Keratinocyte (primary cell): ENCODE measurements at regions not wholly inside any gene's neighbourhood (a gene's known extent, or its start where the extent isn't known, plus 50 kb on each side); places are given as distances from the start of the nearest gene placed in this dataset.

ENCODE experiments used
- DNase-seq: peaks from one replicate; pipeline ENCODE4 v3.0.0-alpha.2; 2011; ENCODE audit warnings: low read depth, missing footprints, low spot score
- FAIRE-seq: peaks from 2 replicates; lab custom pipeline; 2011; peaks lifted over from hg19 to GRCh38; lab: Jason Lieb, UNC
- H2AFZ ChIP-seq: 2 replicates; pipeline ENCODE4 v1.6.0; 2012; ENCODE audit warnings: low read length, control low read depth, inconsistent platforms; ENCODE audit not compliant: control insufficient read depth
- H3K27ac ChIP-seq: 2 replicates; pipeline ENCODE4 v1.5.1; 2011; ENCODE audit warnings: low read length; ENCODE audit not compliant: control insufficient read depth, insufficient read depth
- H3K27me3 ChIP-seq: 3 replicates; pipeline ENCODE4 v1.6.0; 2011; ENCODE audit warnings: low read length; ENCODE audit not compliant: control insufficient read depth, insufficient read depth; ENCODE audit errors: extremely low read depth
- H3K36me3 ChIP-seq, 2 experiments: 2 replicates in 1 of 2; 3 replicates in 1 of 2; pipeline ENCODE4 v1.5.1; 2011; ENCODE audit warnings: low read length in 2 of 2, mild to moderate bottlenecking in 1 of 2; ENCODE audit not compliant: control insufficient read depth in 2 of 2, insufficient read depth in 2 of 2; ENCODE audit errors: extremely low read depth in 1 of 2
- H3K4me1 ChIP-seq: 3 replicates; pipeline ENCODE4 v1.5.1; 2011; ENCODE audit warnings: low read length; ENCODE audit not compliant: control insufficient read depth, insufficient read depth; ENCODE audit errors: extremely low read depth
- H3K4me2 ChIP-seq: 3 replicates; pipeline ENCODE4 v1.6.0; 2011; ENCODE audit warnings: low read depth, low read length; ENCODE audit not compliant: control insufficient read depth, insufficient read depth; ENCODE audit errors: extremely low read depth
- H3K4me3 ChIP-seq, 3 experiments: fragments of 200-600 bp in 1 of 3; sonication (generic) in 1 of 3; 2 replicates in 2 of 3; 3 replicates in 1 of 3; pipeline ENCODE4 v1.5.1; 2011 to 2016; ENCODE audit warnings: low read length in 3 of 3, mild to moderate bottlenecking in 3 of 3, control low read depth in 2 of 3, inconsistent platforms in 1 of 3, low read depth in 1 of 3, mixed read lengths in 1 of 3, mixed run types in 1 of 3, moderate library complexity in 1 of 3; ENCODE audit not compliant: control insufficient read depth in 2 of 3, insufficient read depth in 2 of 3; ENCODE audit errors: extremely low read depth in 1 of 3
- H3K79me2 ChIP-seq: 2 replicates; pipeline ENCODE4 v1.6.0; 2012; ENCODE audit warnings: low read length; ENCODE audit not compliant: control insufficient read depth, insufficient read depth
- H3K9ac ChIP-seq: 3 replicates; pipeline ENCODE4 v1.6.0; 2011; ENCODE audit warnings: low read length; ENCODE audit not compliant: control insufficient read depth, insufficient read depth; ENCODE audit errors: extremely low read depth
- H3K9me1 ChIP-seq: 3 replicates; pipeline ENCODE4 v1.6.0; 2011; ENCODE audit warnings: low read length; ENCODE audit not compliant: control insufficient read depth, insufficient read depth; ENCODE audit errors: extremely low read depth
- H3K9me3 ChIP-seq: 2 replicates; pipeline ENCODE4 v1.5.1; 2012; ENCODE audit warnings: low read depth, low read length; ENCODE audit not compliant: control insufficient read depth
- H4K20me1 ChIP-seq: 3 replicates; pipeline ENCODE4 v1.6.0; 2011; ENCODE audit warnings: low read length; ENCODE audit not compliant: control insufficient read depth, insufficient read depth; ENCODE audit errors: extremely low read depth
- EZH2 ChIP-seq: IDR thresholded peaks from one replicate; pipeline ENCODE4 v1.6.1; 2012; ENCODE audit warnings: inconsistent platforms, mild to moderate bottlenecking, low read length, moderate library complexity
- dilution Hi-C: fragments of 300-500 bp; cut with MboI; formaldehyde crosslinking; loops from one replicate; pipeline ENCODE4 v1.7.0; 2020; ENCODE audit warnings: low sequenced_read_pairs; ENCODE audit not compliant: extremely low pct_ligation_motif_present
- TF ChIP-seq, protein P1 (sequence below), 3 experiments: IDR thresholded peaks in 1 of 3; conservative IDR thresholded peaks in 1 of 3; optimal IDR thresholded peaks in 1 of 3; 2 replicates in 2 of 3; 3 replicates in 1 of 3; pipeline versions ENCODE3 to v1.5.1; 2011; ENCODE audit warnings: low read length in 3 of 3, mild to moderate bottlenecking in 3 of 3, moderate library complexity in 2 of 3, control low read depth in 1 of 3, inconsistent platforms in 1 of 3; ENCODE audit not compliant: insufficient read depth in 2 of 3; ENCODE audit errors: extremely low read depth in 1 of 3

- Histone ChIP-seq H3K9me1 (no peaks in the 10 kb centered on the region), H3K4me3 (no peak overlapping the region), H3K27me3 (no peaks in the 10 kb centered on the region), H4K20me1 (no peaks in the 10 kb centered on the region), H3K27ac (no peak overlapping the region), H3K9me3 (peaks cover 1% of the 10 kb centered on the region), H3K4me1 (no peaks in the 10 kb centered on the region), H3K79me2 (no peaks in the 10 kb centered on the region), H2AFZ (no peak overlapping the region), H3K36me3 (no peaks in the 10 kb centered on the region), H3K9ac (no peak overlapping the region), H3K4me2 (no peak overlapping the region)
- FAIRE-seq, result no peak
- dilution Hi-C loops, result no loop called here
- no peak for TF ChIP-seq EZH2
- TF ChIP-seq, protein P1, sequence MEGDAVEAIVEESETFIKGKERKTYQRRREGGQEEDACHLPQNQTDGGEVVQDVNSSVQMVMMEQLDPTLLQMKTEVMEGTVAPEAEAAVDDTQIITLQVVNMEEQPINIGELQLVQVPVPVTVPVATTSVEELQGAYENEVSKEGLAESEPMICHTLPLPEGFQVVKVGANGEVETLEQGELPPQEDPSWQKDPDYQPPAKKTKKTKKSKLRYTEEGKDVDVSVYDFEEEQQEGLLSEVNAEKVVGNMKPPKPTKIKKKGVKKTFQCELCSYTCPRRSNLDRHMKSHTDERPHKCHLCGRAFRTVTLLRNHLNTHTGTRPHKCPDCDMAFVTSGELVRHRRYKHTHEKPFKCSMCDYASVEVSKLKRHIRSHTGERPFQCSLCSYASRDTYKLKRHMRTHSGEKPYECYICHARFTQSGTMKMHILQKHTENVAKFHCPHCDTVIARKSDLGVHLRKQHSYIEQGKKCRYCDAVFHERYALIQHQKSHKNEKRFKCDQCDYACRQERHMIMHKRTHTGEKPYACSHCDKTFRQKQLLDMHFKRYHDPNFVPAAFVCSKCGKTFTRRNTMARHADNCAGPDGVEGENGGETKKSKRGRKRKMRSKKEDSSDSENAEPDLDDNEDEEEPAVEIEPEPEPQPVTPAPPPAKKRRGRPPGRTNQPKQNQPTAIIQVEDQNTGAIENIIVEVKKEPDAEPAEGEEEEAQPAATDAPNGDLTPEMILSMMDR (optimal IDR thresholded peaks at IDR 0.05 in 1 of 3, IDR thresholded peaks at IDR 0.05 in 1 of 3, conservative IDR thresholded peaks at IDR 0.05 in 1 of 3; ENCODE audit: extremely low read depth in 1 of 3, insufficient read depth in 2 of 3, low read length in 3 of 3), result no peak
- DNase-seq, result no peak
These were observed 100.4 kb upstream of the DDX18 start for GRCh38 chr2:117714110-117714509.

DNA sequence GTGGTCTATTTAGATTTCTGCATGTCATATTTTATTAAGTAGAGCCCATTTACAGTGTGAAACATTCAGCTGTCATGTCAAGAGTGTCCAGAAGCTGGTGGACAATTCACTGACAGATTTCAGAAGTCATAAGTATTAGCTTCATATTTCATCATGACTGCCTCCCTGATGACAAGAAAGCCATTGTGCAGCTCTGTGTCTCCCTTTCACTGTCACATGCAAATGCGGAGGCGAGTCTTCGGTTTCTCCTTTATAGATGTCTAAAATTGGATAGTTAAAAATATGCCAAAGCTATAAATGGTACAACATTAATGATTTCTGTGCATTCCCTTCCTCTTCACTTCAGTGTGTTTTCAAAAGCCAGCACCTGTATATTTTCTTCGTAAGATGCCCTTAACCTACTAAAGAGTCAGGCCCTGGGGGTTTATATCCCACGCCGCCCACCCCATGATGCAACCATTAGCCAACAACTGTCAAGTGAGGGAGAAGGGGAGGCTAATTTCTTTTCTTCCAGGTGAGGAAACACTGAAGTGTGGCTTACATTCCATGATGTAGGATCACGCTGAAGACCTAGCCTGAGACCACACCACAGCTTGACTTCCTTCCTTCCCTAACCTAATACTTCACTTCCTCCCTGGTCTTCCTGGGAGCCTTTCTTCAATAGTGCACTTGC is 99.6 kb upstream of the DDX18 start:
- Histone ChIP-seq H3K9me1 (no peaks in the 10 kb centered on the region), H2AFZ (no peak overlapping the region), H3K27ac (no peak overlapping the region), H3K9ac (no peak overlapping the region), H3K4me2 (no peak overlapping the region), H3K4me1 (no peaks in the 10 kb centered on the region), H3K4me3 (no peak overlapping the region), H3K9me3 (peaks cover 1% of the 10 kb centered on the region), H3K27me3 (no peaks in the 10 kb centered on the region), H3K36me3 (no peaks in the 10 kb centered on the region), H4K20me1 (no peaks in the 10 kb centered on the region), H3K79me2 (no peaks in the 10 kb centered on the region)
- TF ChIP-seq, protein P1 (optimal IDR thresholded peaks at IDR 0.05 in 1 of 3, IDR thresholded peaks at IDR 0.05 in 1 of 3, conservative IDR thresholded peaks at IDR 0.05 in 1 of 3; ENCODE audit: extremely low read depth in 1 of 3, insufficient read depth in 2 of 3, low read length in 3 of 3), result no peak
- no peak for TF ChIP-seq EZH2
- dilution Hi-C loops, result no loop called here
- FAIRE-seq (no peak), DNase-seq (no peak)
